ENCODE measurements at regions not wholly inside any gene's neighbourhood (a gene's known extent, or its start where the extent isn't known, plus 50 kb on each side); places are given as distances from the start of the nearest gene placed in this dataset.
"Not testable (repeated sequence)": the region's sequence is repeated elsewhere in the genome, so short reads cannot be mapped to it uniquely, and the experiment has no call there.

DNA sequence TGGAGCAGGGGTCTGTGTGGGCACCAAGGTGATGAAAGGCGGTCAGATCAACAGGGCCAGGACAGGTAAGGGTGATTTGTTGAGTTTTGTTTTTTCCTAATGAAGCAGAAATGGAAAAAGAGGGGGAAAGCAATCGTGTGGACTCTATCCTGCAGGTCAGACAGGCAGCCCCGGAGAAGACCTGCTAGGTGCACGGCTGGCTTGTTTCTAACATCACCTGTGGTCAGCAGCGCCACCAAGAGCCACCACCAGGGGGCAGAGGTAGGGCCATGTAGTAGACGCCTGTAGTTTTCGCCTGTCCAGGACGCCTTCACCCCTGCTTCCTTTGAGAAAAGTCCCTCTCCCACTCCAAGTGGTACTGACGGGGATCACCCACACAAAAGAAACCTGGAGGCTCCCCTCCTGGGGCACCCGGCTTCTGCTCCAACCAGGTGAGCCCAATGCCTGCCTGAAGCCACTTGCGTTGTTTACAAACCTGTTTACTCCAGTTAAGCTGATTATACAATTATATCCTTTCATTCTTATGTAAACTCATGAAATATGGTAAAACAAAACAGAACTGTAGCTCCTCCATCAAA is 54.2 kb upstream of the SEC14L1 start:
- peak; percentile 79 for DNase-seq (ENCODE audit: low read depth)

GRCh38 chr17:77087650-77088454 is 52.9 kb upstream of the SEC14L1 start:
- no peak for DNase-seq (ENCODE audit: low read depth)

- DNase-seq (ENCODE audit: low read depth): peak; percentile 98
These were observed 52.2 kb upstream of the SEC14L1 start for GRCh38 chr17:77088455-77089123.

GRCh38 chr17:77089124-77089490 is 51.7 kb upstream of the SEC14L1 start:
- DNase-seq (ENCODE audit: low read depth): no peak

- DNase-seq (ENCODE audit: low read depth): not testable (repeated sequence)
These were observed 50.8 kb upstream of the SEC14L1 start for GRCh38 chr17:77089949-77090348.

GRCh38 chr17:77090476-77090875 is 50.3 kb upstream of the SEC14L1 start:
- DNase-seq (ENCODE audit: low read depth): no peak

Data from Daoy (cell line).